ENCODE measurements at regions not wholly inside any gene's neighbourhood (a gene's known extent, or its start where the extent isn't known, plus 50 kb on each side); places are given as distances from the start of the nearest gene placed in this dataset.

GRCh38 chr14:53788566-53788965 is 168.1 kb downstream of the BMP4 start:
- TF ChIP-seq CTCF (IDR thresholded peaks at IDR 0.05) (no peak), POLR2A (IDR thresholded peaks at IDR 0.05) (no peak), EP300 (IDR thresholded peaks at IDR 0.05) (no peak), POLR2AphosphoS5 (IDR thresholded peaks at IDR 0.05) (no peak)
